Hematopoietic multipotent progenitor cell treated with erythropoietin and hydrocortisone succinate and interleukin-3 and kit ligand, for 4 days (in vitro differentiated cells): ENCODE measurements at regions not wholly inside any gene's neighbourhood (a gene's known extent, or its start where the extent isn't known, plus 50 kb on each side); places are given as distances from the start of the nearest gene placed in this dataset.
"Not testable (repeated sequence)": the region's sequence is repeated elsewhere in the genome, so short reads cannot be mapped to it uniquely, and the experiment has no call there.

Source experiments
- DNase-seq: peaks from one replicate; pipeline ENCODE4 v3.0.0-alpha.2; 2015

DNA sequence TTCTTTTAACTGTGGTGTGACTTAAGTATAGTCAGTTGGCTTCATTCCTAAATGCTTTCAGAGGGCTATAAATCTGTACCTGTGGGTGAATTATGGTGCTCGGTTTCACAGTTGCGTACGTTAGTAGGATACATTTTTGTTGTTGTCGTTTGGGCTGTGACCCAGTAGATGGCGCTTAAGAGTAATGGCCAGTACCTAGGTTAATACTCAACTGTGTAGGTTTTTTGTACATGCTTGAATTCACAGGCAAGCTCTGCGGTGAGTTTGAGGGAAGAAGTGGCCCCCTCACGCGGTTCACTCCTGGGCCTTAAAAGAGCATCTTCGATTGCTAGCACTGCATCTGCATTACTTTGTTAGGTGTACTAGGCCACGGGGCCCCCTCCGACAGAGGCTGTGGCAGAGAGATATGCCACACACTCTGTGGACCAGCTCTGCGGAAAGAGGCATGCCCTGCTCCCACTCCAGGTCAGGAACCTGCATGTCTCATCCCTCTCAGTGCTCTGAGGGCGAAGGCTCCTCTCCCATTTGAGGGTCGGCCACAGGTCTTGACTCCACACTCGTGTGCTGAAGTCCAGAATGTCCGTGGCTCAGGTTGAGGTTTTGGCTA, 224.6 kb upstream of the TBL1Y start:
- DNase-seq = not testable (repeated sequence)

GRCh38 chrY:6701558-6702161, 208.8 kb upstream of the TBL1Y start:
- not testable (repeated sequence) for DNase-seq

- not testable (repeated sequence) for DNase-seq
Observed at GRCh38 chrY:6721443-6721842, 189.1 kb upstream of the TBL1Y start.

DNA sequence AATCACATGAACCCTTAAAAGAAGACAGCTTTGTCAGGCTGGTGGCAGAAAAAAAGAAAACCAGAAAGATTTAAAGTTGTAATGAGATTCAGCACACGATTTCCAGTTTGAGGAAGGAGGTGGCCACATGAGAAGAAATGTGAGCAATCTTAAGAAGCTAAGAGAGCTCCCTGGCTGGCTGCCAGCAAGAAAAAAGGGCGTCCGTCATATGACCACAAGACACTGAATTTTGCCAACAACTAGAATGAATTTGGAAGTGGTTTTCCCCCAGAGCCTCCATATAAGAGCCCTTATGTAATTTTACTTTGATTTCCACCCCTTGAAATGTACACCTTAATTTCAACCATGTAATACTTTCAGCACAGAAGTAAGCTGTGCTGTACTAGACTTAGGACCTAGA, 163.3 kb upstream of the TBL1Y start:
- DNase-seq = peak; percentile 0

- DNase-seq = no peak
Observed at GRCh38 chrY:6782334-6782733, 128.2 kb upstream of the TBL1Y start.

- no peak for DNase-seq
Observed at GRCh38 chrY:6786960-6787359, 123.5 kb upstream of the TBL1Y start.

GRCh38 chrY:6811633-6812032, 98.9 kb upstream of the TBL1Y start:
- peak; percentile 0 for DNase-seq
